DMS79 treated with DMSO at 0.1 percent for 48 hours (cell line): ENCODE measurements at regions not wholly inside any gene's neighbourhood (a gene's known extent, or its start where the extent isn't known, plus 50 kb on each side); places are given as distances from the start of the nearest gene placed in this dataset.
"Not testable (repeated sequence)": the region's sequence is repeated elsewhere in the genome, so short reads cannot be mapped to it uniquely, and the experiment has no call there.

ENCODE experiments used
- DNase-seq: peaks from one replicate; lab custom pipeline; 2025; lab: John Stamatoyannopoulos, UW

DNA sequence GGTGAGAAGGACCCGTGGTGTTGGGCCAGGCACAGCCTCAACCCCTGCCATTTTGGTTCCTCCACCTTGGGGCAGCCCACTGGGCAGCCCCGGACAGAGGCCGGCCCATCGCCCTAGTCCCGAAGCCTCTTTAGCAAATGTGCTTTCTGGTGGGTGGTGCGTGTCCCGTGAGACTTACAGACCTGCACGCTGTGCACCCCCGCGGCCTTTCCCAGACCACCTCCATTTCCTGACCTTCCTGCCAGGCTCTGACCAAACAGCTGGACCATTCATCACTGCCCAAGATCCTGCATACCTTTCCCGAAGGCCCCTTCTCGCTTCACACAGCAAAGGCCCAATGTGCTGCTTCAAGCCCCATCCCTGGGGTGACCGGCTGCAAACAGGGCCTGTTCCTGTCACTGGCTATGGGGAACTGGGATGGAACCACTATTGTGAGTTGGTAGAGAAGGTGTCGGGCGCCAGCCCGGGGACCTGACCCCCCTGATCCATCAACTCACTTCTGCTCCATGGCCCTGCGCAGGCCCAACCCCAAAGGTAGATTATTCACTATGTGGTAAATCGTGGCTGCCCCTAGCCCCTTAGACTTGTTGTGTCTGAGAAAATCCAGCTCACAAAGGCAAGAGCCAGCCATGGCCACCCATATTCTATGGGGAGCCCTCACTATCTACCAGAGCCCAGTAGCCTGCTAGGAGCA, 341.0 kb downstream of the EIPR1 start:
- no peak for DNase-seq

DNA sequence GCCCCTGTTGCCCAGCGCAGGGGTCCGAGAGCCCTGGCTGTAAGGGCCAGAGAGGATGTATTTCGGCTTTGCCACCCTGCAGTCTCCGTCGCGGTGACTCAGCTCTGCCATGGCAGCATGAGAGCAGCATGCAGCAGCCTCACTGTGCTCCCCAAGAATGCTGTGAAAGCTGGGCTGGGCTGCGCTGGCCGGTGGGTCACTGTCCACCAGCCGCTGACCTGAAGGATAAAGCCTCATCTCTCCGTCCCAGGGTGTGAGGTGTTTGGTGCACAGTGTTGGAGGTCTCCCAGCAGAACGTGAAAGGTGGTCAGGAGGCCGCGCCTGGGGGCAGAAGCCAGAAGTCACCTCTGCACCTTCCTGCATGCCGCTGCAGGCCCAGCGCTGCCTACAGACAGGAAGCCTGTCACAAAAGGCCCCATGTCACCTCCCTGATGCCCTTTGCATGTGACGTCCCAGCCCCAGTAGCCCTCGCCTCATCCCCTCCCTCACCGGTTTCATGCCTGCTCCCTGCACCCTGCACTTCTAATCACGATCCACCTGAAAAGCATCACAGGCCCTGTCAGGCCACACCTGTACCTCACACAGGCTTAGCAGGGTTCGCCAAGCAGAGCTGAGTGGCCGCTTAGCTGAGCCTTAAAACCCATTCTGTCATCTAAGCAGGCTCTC, 342.1 kb downstream of the EIPR1 start:
- DNase-seq: no peak

DNA sequence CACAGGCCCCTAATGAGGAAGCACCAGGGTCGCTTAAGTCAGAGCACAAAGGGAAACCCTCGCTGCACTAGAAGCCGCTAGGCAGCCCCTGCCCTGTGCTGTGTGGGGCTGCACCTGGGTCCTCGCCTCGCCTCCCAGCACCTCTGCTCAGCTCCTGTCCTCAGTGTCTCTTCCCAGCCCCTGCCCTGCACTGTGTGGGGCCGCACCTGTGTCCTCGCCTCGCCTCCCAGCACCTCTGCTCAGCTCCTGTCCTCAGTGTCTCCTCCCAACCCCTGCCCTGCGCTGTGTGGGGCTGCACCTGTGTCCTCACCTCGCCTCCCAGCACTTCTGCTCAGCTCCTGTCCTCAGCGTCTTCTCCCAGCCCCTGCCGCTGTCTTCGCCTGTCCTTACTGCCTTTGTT, 342.8 kb downstream of the EIPR1 start:
- no peak for DNase-seq

DNA sequence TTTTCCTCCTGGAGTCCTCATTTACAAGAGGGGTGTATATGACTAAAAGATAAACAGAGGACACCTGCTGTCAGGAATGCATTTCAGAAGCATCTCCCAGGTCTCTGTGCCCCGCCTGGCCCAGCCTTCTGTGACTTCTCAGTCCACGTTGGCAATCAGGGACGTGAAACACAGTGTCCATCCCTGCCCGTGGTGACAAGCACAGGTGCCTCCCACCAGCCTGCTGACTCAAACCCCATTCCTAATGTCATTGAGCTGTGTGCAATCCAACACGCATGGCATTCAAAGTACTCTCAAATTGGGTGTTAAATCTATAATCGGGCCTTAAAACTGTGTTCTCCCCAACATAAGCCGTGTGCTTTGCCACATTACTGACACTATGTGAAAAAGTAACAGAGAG, 343.2 kb downstream of the EIPR1 start:
- DNase-seq: no peak

DNA sequence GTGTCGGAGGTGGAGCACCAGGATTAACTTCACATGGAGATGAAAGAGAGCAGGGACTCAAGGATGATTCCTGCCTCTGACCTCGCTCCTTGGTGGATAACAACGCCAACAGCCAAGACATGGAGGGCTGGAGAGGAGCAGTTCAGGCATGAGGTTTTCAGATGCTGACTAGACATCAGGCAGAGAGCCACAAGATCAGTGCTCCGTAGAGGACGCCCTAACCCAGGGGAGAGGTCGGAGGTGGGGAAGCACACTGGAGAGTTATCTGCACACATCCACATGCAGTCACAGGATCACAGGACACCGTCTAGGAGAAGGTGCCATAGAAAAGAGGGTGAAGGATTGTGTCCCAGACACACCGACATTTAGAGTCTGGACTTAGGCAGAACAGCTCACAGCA, 344.3 kb downstream of the EIPR1 start:
- no peak for DNase-seq

DNA sequence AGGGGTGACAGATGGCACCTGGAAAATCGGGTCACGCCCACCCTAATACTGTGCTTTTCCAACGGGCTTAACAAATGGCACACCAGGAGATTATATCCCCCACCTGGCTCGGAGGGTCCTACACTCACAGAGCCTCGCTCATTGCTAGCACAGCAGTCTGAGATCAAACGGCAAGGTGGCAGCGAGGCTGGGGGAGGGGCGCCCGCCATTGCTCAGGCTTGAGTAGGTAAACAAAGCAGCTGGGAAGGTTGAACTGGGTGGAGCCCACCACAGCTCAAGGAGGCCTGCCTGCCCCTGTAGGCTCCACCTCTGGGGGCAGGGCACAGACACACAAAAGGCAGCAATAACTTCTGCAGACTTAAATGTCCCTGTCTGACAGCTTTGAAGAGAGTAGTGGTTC, 346.8 kb downstream of the EIPR1 start:
- not testable (repeated sequence) for DNase-seq

DNA sequence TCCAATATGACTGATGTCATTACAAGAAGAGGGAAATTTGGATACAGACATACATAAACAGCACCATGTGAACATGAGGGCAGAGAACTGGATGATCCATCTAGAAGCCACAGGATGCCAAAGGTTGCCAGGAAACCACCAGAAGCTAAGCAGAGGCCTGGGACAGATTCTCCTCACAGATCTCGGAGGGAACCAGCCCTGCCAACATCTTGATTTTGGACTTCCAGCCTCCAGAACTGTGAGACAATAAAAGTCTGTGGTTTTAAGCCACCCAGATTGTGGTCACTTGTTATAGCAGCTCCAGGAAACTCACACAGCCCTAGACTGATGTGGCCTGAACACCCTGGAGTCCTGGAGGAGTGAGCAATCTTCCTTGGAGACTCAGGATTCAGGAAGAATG, 351.6 kb downstream of the EIPR1 start:
- DNase-seq: no peak

DNA sequence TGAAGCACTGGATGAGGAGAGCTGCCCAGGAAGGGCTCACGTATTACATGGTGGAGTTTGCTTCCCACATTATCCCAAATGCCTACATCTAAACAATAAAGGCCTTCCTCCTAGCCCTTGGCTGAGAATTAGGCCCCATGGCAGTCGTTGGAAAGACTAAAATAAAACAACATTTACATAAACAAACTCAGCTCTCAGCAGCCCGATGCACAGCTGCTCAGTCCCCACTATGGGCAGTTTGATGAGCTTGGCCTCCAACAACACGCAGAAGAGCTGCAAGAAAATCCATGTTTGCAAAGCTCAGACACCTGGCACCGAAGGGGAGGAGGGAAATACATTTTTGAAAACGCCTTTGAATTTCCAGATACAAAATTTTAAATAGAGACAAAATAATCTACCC, 352.4 kb downstream of the EIPR1 start:
- no peak for DNase-seq

DNA sequence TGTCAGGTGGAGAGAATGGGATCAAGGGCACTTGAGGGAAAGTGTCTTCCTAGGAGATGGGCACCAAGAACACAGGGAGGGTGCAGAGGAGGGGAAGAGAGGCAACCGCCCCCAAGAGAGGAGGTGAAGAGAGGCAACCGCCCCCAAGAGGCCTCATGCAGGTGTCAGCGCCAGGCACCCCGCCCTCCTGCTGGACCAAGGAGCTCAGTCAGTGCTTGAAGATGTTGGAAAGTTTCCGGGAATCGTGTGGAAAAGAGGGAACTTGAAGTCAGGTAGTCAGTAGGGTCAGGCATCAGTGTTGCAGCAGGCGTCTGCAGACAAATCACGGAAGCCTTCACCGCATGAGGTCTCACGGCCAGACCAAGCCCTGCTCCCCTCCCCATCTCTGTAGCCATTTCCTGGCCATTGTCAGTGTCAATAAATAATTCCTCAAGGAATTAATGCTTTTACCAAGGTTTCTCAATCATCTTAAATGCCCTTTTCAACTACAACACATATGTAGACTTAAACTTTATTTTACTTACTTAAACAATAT, 353.1 kb downstream of the EIPR1 start:
- DNase-seq: no peak

DNA sequence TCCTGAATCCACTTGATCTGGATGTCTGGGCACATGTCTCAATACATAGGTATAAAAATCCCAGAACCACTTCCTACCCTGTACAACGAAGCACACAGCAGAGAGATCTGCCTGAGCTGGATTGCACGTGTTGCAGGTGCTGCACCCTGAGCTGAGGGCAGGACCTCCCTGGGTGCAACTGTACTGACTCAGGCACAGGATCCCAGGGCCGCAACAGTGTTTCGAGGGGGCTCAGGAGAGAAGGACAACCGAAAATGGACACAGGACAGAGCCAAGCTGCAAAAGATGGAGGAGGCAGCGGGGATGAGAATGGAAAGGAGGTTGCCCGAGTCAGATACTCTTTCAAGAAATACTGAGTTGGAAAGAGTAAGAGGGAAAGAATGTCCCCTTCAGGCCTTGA, 354.1 kb downstream of the EIPR1 start:
- DNase-seq: no peak

DNA sequence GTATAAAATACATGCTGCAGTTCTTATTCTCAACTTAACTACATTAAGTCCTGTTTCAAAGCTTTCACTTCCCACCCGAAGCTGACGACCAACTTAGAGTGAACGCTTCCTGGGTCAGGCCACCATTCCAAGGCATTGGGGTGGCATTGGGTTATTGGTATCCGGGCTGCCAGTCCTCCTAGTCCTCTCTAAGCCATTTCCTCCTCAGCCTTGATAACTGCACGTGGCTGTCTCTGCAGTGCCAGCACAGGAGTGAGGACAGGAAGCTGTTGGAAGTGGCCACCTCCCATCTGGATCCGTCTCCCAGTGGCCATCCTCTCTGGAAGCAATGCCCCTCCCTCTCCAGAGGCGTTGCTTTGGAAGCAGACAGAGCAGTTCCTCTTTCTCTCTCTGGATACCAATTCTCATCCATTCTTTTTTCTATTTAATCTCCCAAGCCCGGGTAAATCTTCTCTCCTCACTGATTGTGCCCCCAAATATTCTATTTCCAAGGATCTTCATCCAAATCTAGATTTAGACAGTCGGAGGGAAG, 354.7 kb downstream of the EIPR1 start:
- no peak for DNase-seq

DNA sequence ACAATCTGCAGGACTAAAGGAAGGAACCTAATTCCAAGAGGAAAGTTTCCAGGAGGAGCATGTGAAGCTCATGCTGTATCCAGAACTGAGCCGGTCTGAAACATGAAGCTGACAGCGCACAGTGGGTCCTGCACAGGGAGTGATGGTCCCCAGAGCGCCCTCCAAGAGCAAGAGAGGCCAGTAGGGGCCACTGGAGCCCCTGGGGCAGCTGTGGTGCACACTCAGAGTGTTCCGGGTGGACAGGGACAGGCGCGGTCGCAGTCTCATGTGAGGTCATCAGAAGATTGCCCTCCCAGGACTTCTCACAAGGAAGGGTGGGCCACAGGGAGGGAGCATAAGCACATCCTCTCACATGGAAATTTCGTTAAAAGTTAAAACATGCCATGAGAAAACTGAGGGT, 355.9 kb downstream of the EIPR1 start:
- DNase-seq: no peak

DNA sequence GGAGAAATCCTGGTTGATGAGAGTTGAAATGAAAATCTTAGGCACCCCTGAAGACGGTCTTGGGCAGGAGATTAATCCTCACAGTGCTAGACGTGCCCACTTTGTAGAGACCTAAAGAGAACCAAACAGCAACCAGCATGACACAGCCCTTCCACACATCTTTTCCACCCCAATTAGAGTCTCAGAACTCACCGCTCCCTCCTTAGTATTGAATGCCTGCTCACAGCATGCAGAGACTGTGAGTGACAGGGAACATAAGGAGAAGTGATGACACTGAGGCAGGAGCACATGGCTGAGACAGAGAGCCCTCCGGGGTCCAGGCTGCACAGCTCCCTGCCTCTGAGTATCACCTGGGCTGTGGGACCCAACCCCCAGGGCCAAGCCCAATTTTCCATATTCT, 367.6 kb downstream of the EIPR1 start:
- no peak for DNase-seq

DNA sequence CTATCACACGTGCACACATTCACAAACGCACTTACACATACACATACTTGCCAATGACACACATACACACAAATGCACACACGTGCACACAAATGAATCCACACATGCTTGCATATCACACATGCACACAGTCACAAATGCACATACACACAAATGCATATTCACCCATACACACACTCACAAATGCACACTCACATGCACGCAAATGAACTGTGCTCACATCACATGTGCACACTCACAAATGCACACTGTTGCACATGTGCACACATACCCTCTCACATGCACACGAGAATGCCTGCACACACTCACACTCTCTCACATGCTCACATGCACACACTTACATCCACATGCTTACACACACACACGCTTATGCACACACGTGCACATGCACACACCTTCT, 368.1 kb downstream of the EIPR1 start:
- no peak for DNase-seq

DNA sequence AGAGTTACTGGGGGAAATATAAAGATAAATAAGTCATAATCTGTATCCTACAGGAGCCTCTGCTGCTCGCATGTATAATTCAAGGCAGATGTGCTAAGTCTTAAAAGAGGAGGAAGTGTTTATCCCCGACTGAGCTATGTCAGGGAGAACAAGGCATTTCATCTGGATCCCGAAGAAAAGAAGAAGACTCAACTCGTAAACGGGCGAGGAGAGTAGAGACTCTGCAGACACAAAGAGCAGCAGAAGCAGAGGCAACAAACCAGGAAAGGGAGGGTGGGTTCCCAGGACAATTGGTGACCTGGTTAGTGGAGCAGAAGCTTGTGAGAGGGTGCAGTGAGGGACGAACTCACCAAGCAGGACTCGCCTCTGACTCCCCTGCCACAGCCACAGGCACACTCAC, 368.6 kb downstream of the EIPR1 start:
- DNase-seq: no peak

DNA sequence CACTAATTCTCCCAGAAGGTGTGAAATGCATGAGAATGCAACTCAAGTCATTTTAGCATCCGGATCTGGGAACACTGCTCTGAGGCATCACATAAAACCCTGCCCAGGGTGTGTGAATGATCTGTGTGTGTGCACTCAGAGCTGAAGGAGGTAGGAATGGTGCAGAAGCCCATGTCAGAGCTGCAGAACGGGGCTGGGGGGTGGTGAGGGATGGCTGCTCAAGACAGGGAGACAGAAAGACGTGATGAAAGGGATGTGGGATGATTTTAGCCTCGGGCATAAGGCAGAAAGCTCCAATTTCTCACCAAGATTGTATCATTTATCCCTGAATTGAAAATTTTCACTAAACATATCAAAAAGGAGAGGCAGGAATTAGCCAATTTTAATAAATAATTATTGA, 369.1 kb downstream of the EIPR1 start:
- DNase-seq: no peak

DNA sequence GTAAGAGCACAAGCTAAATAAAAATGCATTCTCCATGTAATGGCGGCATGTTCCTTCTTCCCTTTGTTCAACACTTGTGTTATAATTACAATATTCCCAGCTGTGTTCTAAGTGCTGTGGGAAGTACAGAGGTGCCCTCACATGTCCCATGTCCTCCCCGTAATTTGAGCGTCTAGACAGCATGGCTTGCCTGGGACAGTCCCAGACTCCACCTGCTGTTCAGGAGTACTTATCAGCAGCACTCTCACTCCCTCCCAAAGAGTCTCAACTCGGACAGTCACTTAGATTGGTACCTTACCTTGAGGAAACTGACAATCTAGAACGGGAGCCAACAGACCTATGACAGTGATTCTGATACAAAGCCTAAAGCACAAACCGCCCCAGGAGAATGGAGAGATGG, 370.5 kb downstream of the EIPR1 start:
- no peak for DNase-seq

DNA sequence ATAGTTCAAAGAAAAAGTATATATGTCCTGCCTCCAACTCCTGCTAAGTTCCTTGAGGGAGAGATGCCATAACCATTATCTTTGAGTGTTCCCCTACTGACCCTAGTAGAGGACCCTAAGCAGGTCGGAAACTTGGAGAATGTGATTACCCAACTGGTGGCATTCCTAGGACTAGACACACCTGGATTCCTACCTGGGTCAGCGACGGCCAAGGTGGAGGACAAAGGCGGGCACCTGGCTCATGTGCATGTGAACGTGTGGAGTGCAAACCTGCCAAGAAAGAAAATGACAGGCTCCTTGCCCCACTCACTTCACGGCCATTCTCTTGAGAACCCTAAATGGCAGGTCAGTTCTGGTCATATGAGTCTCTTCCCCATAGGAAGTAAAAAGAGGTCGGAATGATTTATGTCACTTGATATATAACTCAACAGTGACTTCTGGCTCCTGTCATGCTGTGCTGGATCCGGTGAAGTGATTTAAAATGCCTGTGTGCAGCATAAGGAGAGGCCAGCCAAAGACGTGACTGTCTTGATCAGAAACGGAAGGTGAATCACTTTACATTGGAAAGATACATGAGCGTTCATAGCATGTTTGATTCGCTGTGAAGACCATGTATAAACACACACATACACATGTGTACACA, 371.6 kb downstream of the EIPR1 start:
- DNase-seq: no peak

DNA sequence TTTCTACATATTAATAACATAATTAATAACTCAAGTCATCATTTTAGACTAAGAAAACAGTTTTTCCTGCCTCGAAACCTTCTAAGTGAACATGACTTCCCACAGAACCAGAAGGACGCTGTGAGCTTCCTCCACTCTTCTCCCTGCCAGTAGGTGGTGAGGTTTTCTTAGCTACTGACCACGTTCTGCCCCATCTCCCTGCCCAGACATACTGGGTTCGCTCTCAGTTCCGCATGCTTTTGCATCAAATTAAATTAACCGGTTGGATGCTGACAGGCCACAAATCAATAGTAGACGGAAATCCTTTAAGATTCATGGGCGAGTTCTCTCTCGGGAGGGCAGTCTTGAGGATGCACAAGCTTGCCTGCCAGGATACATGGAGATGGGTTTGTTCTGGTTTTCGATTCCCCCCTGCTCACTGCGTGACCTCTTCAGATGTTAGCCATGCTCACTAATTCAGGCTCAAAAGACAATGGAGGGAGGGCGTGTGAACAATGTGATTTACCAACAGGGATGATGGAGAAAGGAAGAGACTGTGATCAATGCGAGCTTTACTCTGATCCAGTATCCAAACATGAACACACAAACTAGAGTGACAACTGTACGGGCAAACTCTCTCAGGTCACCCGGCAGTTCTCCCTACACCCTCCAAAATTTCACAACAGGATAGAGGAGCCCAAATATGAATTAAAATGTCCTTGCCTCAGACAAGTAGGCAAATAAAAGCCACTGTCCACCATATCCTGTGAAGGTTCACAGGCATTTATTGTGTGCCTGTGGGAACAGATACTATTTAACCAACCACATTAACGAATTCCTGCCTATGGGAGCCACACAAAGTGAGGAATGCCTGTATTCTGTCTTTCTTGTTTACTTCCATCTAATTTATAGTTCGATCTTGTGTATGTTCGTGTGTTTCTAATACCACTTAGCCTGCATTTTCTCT, 375.7 kb downstream of the EIPR1 start:
- peak; percentile 92 for DNase-seq

DNA sequence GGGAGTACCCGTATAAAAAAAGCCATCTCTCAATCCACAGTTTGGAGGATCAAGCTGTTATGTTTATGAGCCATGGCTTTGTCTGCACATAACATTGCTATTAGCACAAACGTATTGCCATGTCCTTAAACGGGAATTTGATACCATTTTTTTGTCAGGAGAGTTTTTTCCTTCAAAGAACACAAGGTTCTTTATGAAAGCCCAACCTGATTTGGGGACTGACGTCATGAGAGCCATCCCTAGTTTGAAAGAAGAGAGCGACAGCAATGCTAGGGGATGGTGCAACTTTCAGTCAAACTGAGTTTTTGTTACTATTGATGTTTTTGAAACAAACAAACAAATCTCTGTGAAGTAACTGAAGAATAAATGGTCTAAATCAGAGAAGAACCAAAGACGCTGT, 376.6 kb downstream of the EIPR1 start:
- DNase-seq: peak; percentile 10

DNA sequence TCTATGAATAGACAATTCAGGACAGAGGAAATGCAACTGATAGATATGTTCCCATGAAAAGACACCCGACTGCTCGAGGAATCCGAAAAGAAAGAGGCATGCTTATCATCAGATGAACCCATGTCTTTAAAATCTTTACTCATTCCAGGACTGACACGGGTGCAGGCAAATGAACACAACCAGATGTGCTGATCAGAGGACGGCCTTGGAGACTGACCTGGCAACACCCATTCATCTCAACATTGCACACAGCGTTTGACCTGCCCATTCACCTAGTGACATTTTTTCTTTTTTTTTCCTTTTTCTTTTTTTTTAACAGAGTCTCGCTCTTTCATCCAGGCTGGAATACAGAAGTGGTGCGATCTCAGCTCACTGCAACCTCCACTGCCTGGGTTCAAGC, 377.5 kb downstream of the EIPR1 start:
- no peak for DNase-seq

DNA sequence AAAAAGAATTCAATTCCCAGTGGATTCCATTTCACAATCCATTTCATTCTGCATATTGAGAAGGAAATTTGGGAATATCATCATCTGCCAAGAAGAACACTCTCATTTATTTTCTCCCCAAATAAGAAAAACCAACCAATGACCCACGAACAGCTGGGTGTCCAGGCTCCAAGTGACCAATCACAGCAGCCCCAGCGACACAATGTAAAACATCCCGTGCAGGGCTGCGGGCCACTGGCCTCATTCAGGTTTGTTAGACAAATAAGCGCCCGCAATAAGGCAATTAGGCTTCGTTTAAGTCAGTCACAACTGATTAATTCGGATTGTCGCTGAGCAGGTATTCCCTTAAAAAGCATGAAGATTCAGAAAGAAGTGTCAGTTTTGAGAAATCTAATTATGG, 378.6 kb downstream of the EIPR1 start:
- DNase-seq: no peak
